DMS114 treated with DMSO at 0.1 percent for 48 hours (cell line): ENCODE measurements at regions not wholly inside any gene's neighbourhood (a gene's known extent, or its start where the extent isn't known, plus 50 kb on each side); places are given as distances from the start of the nearest gene placed in this dataset.

Source experiments
- DNase-seq: peaks from one replicate; lab custom pipeline; 2025; ENCODE audit not compliant: unreplicated experiment; lab: John Stamatoyannopoulos, UW

GRCh38 chr5:159640921-159641320 lies 275.4 kb upstream of the ADRA1B start:
- no peak for DNase-seq

- DNase-seq, result no peak
Observed at GRCh38 chr5:159641371-159642039, 274.8 kb upstream of the ADRA1B start.

GRCh38 chr5:159642379-159642778 lies 273.9 kb upstream of the ADRA1B start:
- DNase-seq, result no peak

GRCh38 chr5:159644053-159644452 lies 272.2 kb upstream of the ADRA1B start:
- DNase-seq, result no peak

GRCh38 chr5:159645179-159645846 lies 271.0 kb upstream of the ADRA1B start:
- DNase-seq, result no peak

GRCh38 chr5:159650803-159651202 lies 265.5 kb upstream of the ADRA1B start:
- DNase-seq, result no peak

GRCh38 chr5:159655757-159656409 lies 260.4 kb upstream of the ADRA1B start:
- no peak for DNase-seq

GRCh38 chr5:159657298-159657697 lies 259.0 kb upstream of the ADRA1B start:
- DNase-seq, result no peak

GRCh38 chr5:159657771-159658170 lies 258.5 kb upstream of the ADRA1B start:
- DNase-seq, result no peak

- no peak for DNase-seq
Observed at GRCh38 chr5:159658266-159658925, 257.9 kb upstream of the ADRA1B start.

GRCh38 chr5:159660401-159660800 lies 255.9 kb upstream of the ADRA1B start:
- no peak for DNase-seq

GRCh38 chr5:159663986-159664385 lies 252.3 kb upstream of the ADRA1B start:
- DNase-seq, result no peak

GRCh38 chr5:159667286-159667685 lies 249.0 kb upstream of the ADRA1B start:
- DNase-seq, result no peak

GRCh38 chr5:159668556-159668955 lies 247.7 kb upstream of the ADRA1B start:
- DNase-seq, result no peak

GRCh38 chr5:159669559-159669958 lies 246.7 kb upstream of the ADRA1B start:
- no peak for DNase-seq

- DNase-seq, result no peak
Observed at GRCh38 chr5:159671886-159672285, 244.4 kb upstream of the ADRA1B start.

GRCh38 chr5:159673538-159673937 lies 242.7 kb upstream of the ADRA1B start:
- DNase-seq, result no peak

GRCh38 chr5:159678657-159679392 lies 237.5 kb upstream of the ADRA1B start:
- no peak for DNase-seq

- no peak for DNase-seq
Observed at GRCh38 chr5:159680095-159680494, 236.2 kb upstream of the ADRA1B start.

GRCh38 chr5:159681661-159682060 lies 234.6 kb upstream of the ADRA1B start:
- no peak for DNase-seq

- no peak for DNase-seq
Observed at GRCh38 chr5:159682623-159683022, 233.7 kb upstream of the ADRA1B start.
